Upper lobe of left lung (tissue), 4 donors: ENCODE measurements at regions not wholly inside any gene's neighbourhood (a gene's known extent, or its start where the extent isn't known, plus 50 kb on each side); places are given as distances from the start of the nearest gene placed in this dataset.

Experiments used
- EP300 ChIP-seq, 4 donors: sonication (generic); formaldehyde crosslinking; IDR thresholded peaks; one replicate each; pipeline ENCODE4 v1.5.1; 2017; ENCODE audit warnings: antibody characterized with exemption in 4 of 4, control low read depth in 2 of 4
- POLR2A ChIP-seq, 4 donors: fragments of 450-650 bp; IDR thresholded peaks; one replicate each; pipeline ENCODE4 v1.5.1; 2016 to 2017; ENCODE audit warnings: antibody characterized with exemption in 4 of 4, mild to moderate bottlenecking in 2 of 4
- POLR2AphosphoS5 ChIP-seq, 2 donors: sonication (generic); formaldehyde crosslinking; IDR thresholded peaks; one replicate each; pipeline ENCODE4 v1.5.1; 2017; ENCODE audit warnings: antibody characterized with exemption in 2 of 2
- TF ChIP-seq, protein P1 (sequence below), 6 experiments: fragments of 450-650 bp in 4 of 6; fragments of 200-600 bp in 2 of 6; sonication (generic) in 2 of 6; IDR thresholded peaks; one replicate each; pipeline ENCODE4 v1.5.1; 2016 to 2019; ENCODE audit warnings: antibody characterized with exemption in 6 of 6

DNA sequence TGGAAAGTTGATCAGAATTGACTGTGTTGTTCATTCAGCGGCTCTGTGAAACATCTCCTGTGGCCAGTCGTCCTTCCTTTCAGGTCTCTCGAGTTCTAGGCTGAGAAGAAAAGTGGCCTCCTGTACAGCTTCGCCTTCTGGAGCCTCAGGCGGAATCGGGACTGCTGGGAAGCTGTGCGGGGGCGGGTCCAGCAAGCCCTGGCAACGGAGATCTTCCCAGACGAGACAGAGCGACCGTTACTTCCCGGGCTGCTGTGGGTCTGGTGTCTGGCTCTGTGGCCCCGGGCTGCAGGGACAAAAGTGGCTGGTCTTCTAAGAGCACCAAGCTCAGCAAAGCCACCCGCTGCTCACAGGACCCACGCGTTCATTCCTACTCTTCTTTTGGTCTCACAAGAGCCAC lies 88.6 kb upstream of the CACNA2D3 start:
- TF ChIP-seq, protein P1, sequence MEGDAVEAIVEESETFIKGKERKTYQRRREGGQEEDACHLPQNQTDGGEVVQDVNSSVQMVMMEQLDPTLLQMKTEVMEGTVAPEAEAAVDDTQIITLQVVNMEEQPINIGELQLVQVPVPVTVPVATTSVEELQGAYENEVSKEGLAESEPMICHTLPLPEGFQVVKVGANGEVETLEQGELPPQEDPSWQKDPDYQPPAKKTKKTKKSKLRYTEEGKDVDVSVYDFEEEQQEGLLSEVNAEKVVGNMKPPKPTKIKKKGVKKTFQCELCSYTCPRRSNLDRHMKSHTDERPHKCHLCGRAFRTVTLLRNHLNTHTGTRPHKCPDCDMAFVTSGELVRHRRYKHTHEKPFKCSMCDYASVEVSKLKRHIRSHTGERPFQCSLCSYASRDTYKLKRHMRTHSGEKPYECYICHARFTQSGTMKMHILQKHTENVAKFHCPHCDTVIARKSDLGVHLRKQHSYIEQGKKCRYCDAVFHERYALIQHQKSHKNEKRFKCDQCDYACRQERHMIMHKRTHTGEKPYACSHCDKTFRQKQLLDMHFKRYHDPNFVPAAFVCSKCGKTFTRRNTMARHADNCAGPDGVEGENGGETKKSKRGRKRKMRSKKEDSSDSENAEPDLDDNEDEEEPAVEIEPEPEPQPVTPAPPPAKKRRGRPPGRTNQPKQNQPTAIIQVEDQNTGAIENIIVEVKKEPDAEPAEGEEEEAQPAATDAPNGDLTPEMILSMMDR (IDR thresholded peaks at IDR 0.05), result no peak
- TF ChIP-seq EP300 (IDR thresholded peaks at IDR 0.05), result no peak
- TF ChIP-seq POLR2A (IDR thresholded peaks at IDR 0.05), result no peak
- TF ChIP-seq POLR2AphosphoS5 (IDR thresholded peaks at IDR 0.05), result no peak
